GM23248 (cell line): ENCODE measurements at regions not wholly inside any gene's neighbourhood (a gene's known extent, or its start where the extent isn't known, plus 50 kb on each side); places are given as distances from the start of the nearest gene placed in this dataset.

Experiments used
- DNase-seq: peaks from one replicate; pipeline ENCODE4 v3.0.0-alpha.2; 2015
- H2AFZ ChIP-seq: fragments of 200-600 bp; sonication (generic); 2 replicates; pipeline ENCODE4 v1.6.1; 2016; ENCODE audit warnings: antibody characterized with exemption
- H3F3A ChIP-seq: fragments of 200-600 bp; sonication (generic); 2 replicates; pipeline ENCODE4 v1.6.1; 2016; ENCODE audit warnings: mild to moderate bottlenecking, antibody characterized with exemption, mixed run types; ENCODE audit not compliant: insufficient read depth
- H3K27ac ChIP-seq: fragments of 200-600 bp; sonication (generic); 2 replicates; pipeline ENCODE4 v1.5.1; 2016; ENCODE audit warnings: mild to moderate bottlenecking
- H3K27me3 ChIP-seq: fragments of 200-600 bp; sonication (generic); replicated peaks from 2 replicates; pipeline ENCODE4 v1.6.1; 2016; ENCODE audit warnings: mild to moderate bottlenecking; ENCODE audit not compliant: insufficient read depth
- H3K36me3 ChIP-seq: fragments of 200-600 bp; sonication (generic); 2 replicates; pipeline ENCODE4 v1.6.1; 2016; ENCODE audit warnings: low read depth, mild to moderate bottlenecking
- H3K4me1 ChIP-seq: fragments of 200-600 bp; sonication (generic); 2 replicates; pipeline ENCODE4 v1.6.1; 2016; ENCODE audit warnings: mild to moderate bottlenecking; ENCODE audit not compliant: insufficient read depth
- H3K4me2 ChIP-seq: fragments of 200-600 bp; sonication (generic); one replicate; pipeline ENCODE4 v1.6.1; 2016; ENCODE audit warnings: mild to moderate bottlenecking; ENCODE audit not compliant: unreplicated experiment
- H3K4me3 ChIP-seq: fragments of 200-600 bp; sonication (generic); 2 replicates; pipeline ENCODE4 v1.5.1; 2016; ENCODE audit warnings: mild to moderate bottlenecking
- H3K79me2 ChIP-seq: fragments of 200-600 bp; sonication (generic); 2 replicates; pipeline ENCODE4 v1.6.1; 2016; ENCODE audit warnings: mild to moderate bottlenecking; ENCODE audit not compliant: insufficient read depth
- H3K9ac ChIP-seq: fragments of 200-600 bp; sonication (generic); 2 replicates; pipeline ENCODE4 v1.6.1; 2016; ENCODE audit warnings: mild to moderate bottlenecking
- H3K9me2 ChIP-seq: fragments of 200-600 bp; sonication (generic); 2 replicates; pipeline ENCODE4 v1.6.1; 2016; ENCODE audit warnings: mixed run types, mild to moderate bottlenecking, moderate library complexity; ENCODE audit not compliant: insufficient read depth
- H3K9me3 ChIP-seq: fragments of 200-600 bp; sonication (generic); one replicate; pipeline ENCODE4 v1.6.1; 2017; ENCODE audit warnings: low read depth
- H4K20me1 ChIP-seq: fragments of 200-600 bp; sonication (generic); 2 replicates; pipeline ENCODE4 v1.6.0; 2016; ENCODE audit not compliant: insufficient read depth
- EZH2 ChIP-seq: fragments of 200-600 bp; sonication (generic); IDR thresholded peaks from 2 replicates; pipeline ENCODE4 v1.6.1; 2018; ENCODE audit warnings: antibody characterized with exemption, mild to moderate bottlenecking; ENCODE audit not compliant: insufficient read depth, poor library complexity, severe bottlenecking
- EZH2phosphoT487 ChIP-seq: fragments of 200-600 bp; sonication (generic); IDR thresholded peaks from 2 replicates; pipeline ENCODE4 v1.6.1; 2018; ENCODE audit warnings: antibody characterized with exemption, moderate library complexity, mild to moderate bottlenecking, low read depth; ENCODE audit not compliant: insufficient read depth
- WGBS, 2 experiments: methylation state at CpG; one replicate each; pipeline ENCODE4 v1.1.6; 2015 to 2017; ENCODE audit warnings: low lambda C conversion rate in 2 of 2, low coverage in 1 of 2; ENCODE audit errors: missing lambda C conversion rate in 2 of 2; 5-methylcytosine and 5-hydroxymethylcytosine counted together
- in situ Hi-C: fragments of 300-500 bp; cut with MboI; formaldehyde crosslinking; loops from 2 replicates; pipeline ENCODE4 v1.15.0; 2020

GRCh38 chr2:6495466-6495865 lies 370.2 kb downstream of the CMPK2 start:
- in situ Hi-C loops = no loop called here
- no peak for TF ChIP-seq EZH2phosphoT487
- no peak for TF ChIP-seq EZH2
- WGBS, 2 experiments = 78 to 79% methylated on average over 15 to 19 of the region's 19 CpGs

DNA sequence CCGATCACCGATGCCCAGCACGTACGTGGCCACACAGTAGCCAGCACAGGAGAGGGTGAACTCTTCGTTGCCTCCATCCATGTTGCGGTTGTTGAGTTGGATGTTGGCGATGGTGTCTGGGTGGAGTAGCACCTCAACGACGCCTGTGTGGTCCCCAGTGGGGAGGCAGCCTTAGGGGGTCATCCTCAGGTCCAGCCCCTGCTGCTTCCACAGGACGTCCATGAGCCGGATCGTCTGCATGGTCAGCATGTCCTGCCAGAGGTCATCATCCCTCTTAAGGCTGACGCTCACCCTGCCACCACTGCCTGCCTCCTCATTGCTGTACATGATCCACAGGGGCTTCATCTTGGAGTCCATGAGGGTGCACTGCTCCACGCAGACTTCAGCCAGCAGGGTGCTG lies 369.3 kb downstream of the CMPK2 start:
- Histone ChIP-seq H3K4me1 (no peaks in the 10 kb centered on the region), H3K27ac (no peak overlapping the region), H3K9me2 (no peaks in the 10 kb centered on the region), H3K4me2 (no peak overlapping the region), H2AFZ (no peak overlapping the region), H3F3A (no peaks in the 10 kb centered on the region), H3K4me3 (no peak overlapping the region), H3K79me2 (no peaks in the 10 kb centered on the region), H3K36me3 (no peaks in the 10 kb centered on the region), H3K9me3 (no peaks in the 10 kb centered on the region), H3K27me3 (no peaks in the 10 kb centered on the region), H4K20me1 (no peaks in the 10 kb centered on the region), H3K9ac (no peak overlapping the region)
- WGBS, 2 experiments = 72 to 79% methylated on average over 14 of the region's 14 CpGs
- in situ Hi-C loops = no loop called here
- no peak for DNase-seq
- no peak for TF ChIP-seq EZH2phosphoT487
- TF ChIP-seq EZH2 = no peak

More at GRCh38 chr2:6495466-6495865, 370.2 kb downstream of the CMPK2 start:
- H3K79me2 ChIP-seq = no peaks in the 10 kb centered on the region
- H3K4me2 ChIP-seq = no peak overlapping the region
- DNase-seq = no peak
- no peak overlapping the region for H3K9ac ChIP-seq
- H3K4me1 ChIP-seq = no peaks in the 10 kb centered on the region
- no peaks in the 10 kb centered on the region for H4K20me1 ChIP-seq
- H2AFZ ChIP-seq = no peak overlapping the region
- H3K4me3 ChIP-seq = no peak overlapping the region
- no peaks in the 10 kb centered on the region for H3K36me3 ChIP-seq
- H3F3A ChIP-seq = no peaks in the 10 kb centered on the region
- H3K9me3 ChIP-seq = no peaks in the 10 kb centered on the region
- no peaks in the 10 kb centered on the region for H3K9me2 ChIP-seq
- no peaks in the 10 kb centered on the region for H3K27me3 ChIP-seq
- no peak overlapping the region for H3K27ac ChIP-seq

DNA sequence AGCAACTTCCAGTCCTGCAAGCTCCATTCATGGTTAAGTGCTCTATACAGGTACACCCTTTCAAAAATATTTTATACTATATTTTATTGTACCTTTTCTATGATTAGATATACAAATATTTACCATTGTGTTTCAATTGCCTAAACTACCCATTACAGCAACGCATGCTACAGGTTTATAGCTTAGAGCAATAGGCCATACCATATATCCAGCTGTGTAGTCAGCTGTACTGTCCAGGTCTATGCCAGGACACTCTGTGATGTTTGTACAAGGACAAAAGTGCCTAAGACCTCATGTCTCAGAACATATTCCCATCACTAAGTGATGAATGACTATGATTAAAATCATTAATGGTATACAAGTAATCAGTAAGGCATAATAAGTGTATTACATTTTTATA lies 368.7 kb downstream of the CMPK2 start:
- in situ Hi-C loops = no loop called here
- Histone ChIP-seq H3K9me2 (no peaks in the 10 kb centered on the region), H3K9ac (no peak overlapping the region), H3K4me2 (no peak overlapping the region), H4K20me1 (no peaks in the 10 kb centered on the region), H3K36me3 (no peaks in the 10 kb centered on the region), H3F3A (no peaks in the 10 kb centered on the region), H3K4me1 (no peaks in the 10 kb centered on the region), H3K4me3 (no peak overlapping the region), H3K9me3 (no peaks in the 10 kb centered on the region), H3K27ac (no peak overlapping the region), H2AFZ (no peak overlapping the region), H3K27me3 (no peaks in the 10 kb centered on the region), H3K79me2 (no peaks in the 10 kb centered on the region)
- 51 to 52% methylated on average over 1 of the region's 1 CpG for WGBS, 2 experiments
- TF ChIP-seq EZH2 = no peak
- TF ChIP-seq EZH2phosphoT487 = no peak
- DNase-seq = no peak

DNA sequence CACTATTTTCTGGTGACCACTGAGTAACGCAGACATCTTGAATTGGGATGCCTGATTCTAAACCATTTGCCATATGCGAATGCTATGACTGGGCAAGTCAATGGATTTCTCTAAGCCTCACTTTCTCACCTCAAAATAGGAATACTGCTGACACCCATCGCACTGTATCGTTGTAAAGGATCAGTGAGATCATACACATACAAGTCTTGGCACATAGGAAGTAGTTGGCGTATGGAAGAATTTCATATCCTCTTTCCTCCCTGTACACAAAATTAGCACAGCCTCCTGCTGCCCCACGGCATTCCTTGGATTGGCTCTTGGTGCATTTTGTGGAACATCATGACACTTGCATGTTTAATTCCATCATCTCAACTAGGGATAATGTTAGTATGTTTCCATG lies 366.9 kb downstream of the CMPK2 start:
- no peak overlapping the region for H2AFZ ChIP-seq
- no peaks in the 10 kb centered on the region for H3K9me3 ChIP-seq
- H4K20me1 ChIP-seq = no peaks in the 10 kb centered on the region
- H3F3A ChIP-seq = no peaks in the 10 kb centered on the region
- WGBS, 2 experiments = 62 to 63% methylated on average over 6 of the region's 6 CpGs
- no peaks in the 10 kb centered on the region for H3K9me2 ChIP-seq
- no peak overlapping the region for H3K4me3 ChIP-seq
- in situ Hi-C loops = no loop called here
- no peaks in the 10 kb centered on the region for H3K79me2 ChIP-seq
- H3K36me3 ChIP-seq = no peaks in the 10 kb centered on the region
- no peak overlapping the region for H3K9ac ChIP-seq
- H3K27ac ChIP-seq = no peak overlapping the region
- no peak for DNase-seq
- no peaks in the 10 kb centered on the region for H3K4me1 ChIP-seq
- H3K27me3 ChIP-seq = no peaks in the 10 kb centered on the region
- no peak for TF ChIP-seq EZH2phosphoT487
- TF ChIP-seq EZH2 = no peak
- H3K4me2 ChIP-seq = no peak overlapping the region

GRCh38 chr2:6499691-6500090 lies 366.0 kb downstream of the CMPK2 start:
- DNase-seq = no peak
- TF ChIP-seq EZH2phosphoT487 = no peak
- no peak for TF ChIP-seq EZH2

More at GRCh38 chr2:6499691-6500090, 366.0 kb downstream of the CMPK2 start:
- in situ Hi-C loops = no loop called here
- H3K4me3 ChIP-seq = no peak overlapping the region
- H3K79me2 ChIP-seq = no peaks in the 10 kb centered on the region
- H3K9me3 ChIP-seq = no peaks in the 10 kb centered on the region
- H2AFZ ChIP-seq = no peak overlapping the region
- H3K27ac ChIP-seq = no peak overlapping the region
- no peaks in the 10 kb centered on the region for H3F3A ChIP-seq
- no peak overlapping the region for H3K4me2 ChIP-seq
- 14 to 25% methylated on average over 2 of the region's 2 CpGs for WGBS, 2 experiments
- no peaks in the 10 kb centered on the region for H3K4me1 ChIP-seq
- no peaks in the 10 kb centered on the region for H4K20me1 ChIP-seq
- no peaks in the 10 kb centered on the region for H3K36me3 ChIP-seq
- H3K9ac ChIP-seq = no peak overlapping the region
- H3K9me2 ChIP-seq = no peaks in the 10 kb centered on the region
- H3K27me3 ChIP-seq = no peaks in the 10 kb centered on the region
